K562 (cell line): ENCODE measurements at regions not wholly inside any gene's neighbourhood (a gene's known extent, or its start where the extent isn't known, plus 50 kb on each side); places are given as distances from the start of the nearest gene placed in this dataset.

Source experiments
- ATAC-seq: fragments of 200-7000 bp; cut with Tn5 transposase; 3 replicates; pipeline ENCODE4 v1.9.1; 2020; ENCODE audit warnings: moderate library complexity
- BruUV-seq: library from RNA; stranded (reverse); fragments of 400-500 nt; replicated peaks from 2 replicates; lab custom pipeline; 2021; lab: Mats Ljungman, UMichigan
- CTCF ChIA-PET: fragments of 300-600 bp; formaldehyde crosslinking; extraction: SDS; loops from one replicate; lab custom pipeline; 2021; ENCODE audit warnings: low intra/inter-chr PET ratio; lab: Yijun Ruan, JAX
- POLR2A ChIA-PET: fragments of 300-600, 350-650 bp; sonication (Branson Sonifier 250); formaldehyde crosslinking; extraction: SDS; loops from one replicate; lab custom pipeline; 2021; ENCODE audit warnings: antibody characterized with exemption, inconsistent platforms; lab: Yijun Ruan, JAX
- DNase-seq, 4 experiments: peaks; one replicate each; pipeline versions ENCODE4 v3.0.0 to v3.0.0-alpha.2; 2011 to 2018; ENCODE audit warnings: low spot score in 3 of 4, mixed read lengths in 3 of 4; ENCODE audit errors: extremely low read depth in 1 of 4
- FAIRE-seq: peaks from 2 replicates; lab custom pipeline; 2011; peaks lifted over from hg19 to GRCh38; lab: Jason Lieb, UNC
- H2AFZ ChIP-seq: 2 replicates; pipeline ENCODE4 v1.6.0; 2011; ENCODE audit warnings: low read depth, low read length, control low read depth, inconsistent platforms
- H3K27ac ChIP-seq: fragments of 200-600 bp; 3 replicates; pipeline ENCODE4 v1.8.0; 2011; ENCODE audit warnings: low read depth, mild to moderate bottlenecking, control low read depth, inconsistent platforms, low read length, moderate library complexity, mixed read lengths; ENCODE audit errors: extremely low read depth
- H3K27me3 ChIP-seq, 2 experiments: fragments of 300-600 bp in 1 of 2; 2 replicates in 1 of 2; 3 replicates in 1 of 2; pipeline versions ENCODE4 v1.6.0 to v1.8.0; 2011; ENCODE audit warnings: inconsistent platforms in 2 of 2, low read length in 2 of 2, mild to moderate bottlenecking in 1 of 2, mixed read lengths in 1 of 2, moderate library complexity in 1 of 2; ENCODE audit not compliant: control insufficient read depth in 2 of 2, insufficient read depth in 2 of 2
- H3K36me3 ChIP-seq: fragments of 300-600 bp; 3 replicates; pipeline ENCODE4 v1.8.0; 2011; ENCODE audit warnings: mild to moderate bottlenecking, low read length, inconsistent platforms; ENCODE audit not compliant: control insufficient read depth, insufficient read depth
- H3K4me1 ChIP-seq, 2 experiments: fragments of 200-600 bp in 1 of 2; replicated peaks in 1 of 2; 2 replicates in 1 of 2; 3 replicates in 1 of 2; pipeline versions ENCODE4 v1.5.1 to v1.8.0; 2011; ENCODE audit warnings: inconsistent platforms in 2 of 2, low read length in 2 of 2, mild to moderate bottlenecking in 1 of 2, mixed read lengths in 1 of 2, moderate library complexity in 1 of 2; ENCODE audit not compliant: control insufficient read depth in 2 of 2, insufficient read depth in 2 of 2
- H3K4me2 ChIP-seq: 2 replicates; pipeline ENCODE4 v1.6.1; 2011; ENCODE audit warnings: low read length, control low read depth, inconsistent platforms, mixed read lengths; ENCODE audit not compliant: insufficient read depth
- H3K4me3 ChIP-seq: fragments of 200-600 bp; sonication (generic), shearing (Covaris generic); 2 replicates; pipeline ENCODE4 v1.5.1; 2016; ENCODE audit warnings: control low read depth, inconsistent platforms
- H3K79me2 ChIP-seq: fragments of 200-600 bp; 3 replicates; pipeline ENCODE4 v1.8.0; 2011; ENCODE audit warnings: low read length, inconsistent platforms; ENCODE audit not compliant: control insufficient read depth, insufficient read depth
- H3K9ac ChIP-seq, 2 experiments: 2 replicates each; pipeline versions ENCODE4 v1.6.0 to v1.6.1; 2011; ENCODE audit warnings: low read depth in 2 of 2, low read length in 2 of 2, control low read depth in 1 of 2, inconsistent platforms in 1 of 2, mild to moderate bottlenecking in 1 of 2, mixed read lengths in 1 of 2; ENCODE audit not compliant: insufficient read depth in 1 of 2
- H3K9me1 ChIP-seq: one replicate; pipeline ENCODE4 v1.6.0; 2011; ENCODE audit warnings: inconsistent platforms, mild to moderate bottlenecking, low read length, moderate library complexity; ENCODE audit not compliant: control insufficient read depth, insufficient read depth
- H3K9me3 ChIP-seq: replicated peaks from 2 replicates; pipeline ENCODE4 v1.5.1; 2011; ENCODE audit warnings: low read depth, low read length, inconsistent platforms; ENCODE audit not compliant: control insufficient read depth, insufficient read depth
- H4K20me1 ChIP-seq: replicated peaks from 2 replicates; pipeline ENCODE4 v1.6.1; 2011; ENCODE audit warnings: low read length, inconsistent platforms, mixed read lengths; ENCODE audit not compliant: control insufficient read depth, insufficient read depth
- CXXC5 ChIP-seq: fragments of 250-450 bp; sonication (Bioruptor Pico); IDR thresholded peaks from 2 replicates; pipeline ENCODE4 v1.8.0; 2022; ENCODE audit warnings: inconsistent platforms, mild to moderate bottlenecking, moderate library complexity
- ELK3 ChIP-seq: fragments of 450-650 bp; formaldehyde crosslinking; IDR thresholded peaks from 2 replicates; pipeline ENCODE4 v1.4.0; 2020; ENCODE audit warnings: mild to moderate bottlenecking
- ETV6 ChIP-seq, 3 experiments: fragments of 150-350 bp in 1 of 3; sonication (generic) in 1 of 3; formaldehyde crosslinking in 1 of 3; IDR thresholded peaks; 2 replicates each; pipeline versions ENCODE4 v1.6.1 to v1.8.0; 2014 to 2022; ENCODE audit warnings: borderline replicate concordance in 2 of 3, low read depth in 2 of 3, antibody characterized with exemption in 1 of 3, low read length in 1 of 3, mild to moderate bottlenecking in 1 of 3, missing genetic modification reagents in 1 of 3
- FOXM1 ChIP-seq, 2 experiments: fragments of 450-650 bp in 1 of 2; sonication (generic) in 1 of 2; formaldehyde crosslinking in 1 of 2; IDR thresholded peaks; 2 replicates each; pipeline versions ENCODE4 v1.6.1 to v1.9.0; 2017 to 2022; ENCODE audit warnings: low read depth in 2 of 2, mild to moderate bottlenecking in 2 of 2, missing genetic modification reagents in 1 of 2, moderate library complexity in 1 of 2
- KAT7 ChIP-seq: sonication (generic); formaldehyde crosslinking; IDR thresholded peaks from 2 replicates; pipeline ENCODE4 v1.8.0; 2022; ENCODE audit warnings: missing genetic modification reagents, mild to moderate bottlenecking, borderline replicate concordance
- MTA1 ChIP-seq: fragments of 450-650 bp; IDR thresholded peaks from 2 replicates; pipeline ENCODE4 v1.6.1; 2017; ENCODE audit warnings: borderline replicate concordance
- POLR2A ChIP-seq: fragments of 450-650 bp; conservative IDR thresholded peaks from 2 replicates; pipeline ENCODE4 v1.6.1; 2016
- POLR2B ChIP-seq: fragments of 450-650 bp; IDR thresholded peaks from 2 replicates; pipeline ENCODE4 v1.6.1; 2018; ENCODE audit warnings: low read depth; ENCODE audit not compliant: partially characterized antibody
- PRPF4 ChIP-seq: fragments of 200-400 bp; formaldehyde crosslinking; IDR thresholded peaks from one replicate; pipeline ENCODE4 v1.6.1; 2017; ENCODE audit warnings: low read length, low read depth, mild to moderate bottlenecking; ENCODE audit not compliant: insufficient read depth, poor library complexity, severe bottlenecking
- ZNF12 ChIP-seq: sonication (generic); formaldehyde crosslinking; IDR thresholded peaks from 2 replicates; pipeline ENCODE4 v1.4.0; 2020; ENCODE audit warnings: mild to moderate bottlenecking, missing genetic modification reagents
- ZNF584 ChIP-seq: fragments of 200-800 bp; sonication (Bioruptor generic); IDR thresholded peaks from 2 replicates; pipeline ENCODE4 v1.6.1; 2016; ENCODE audit warnings: low read depth, mild to moderate bottlenecking, missing genetic modification characterization, missing compliant biosample characterization
- WGBS: fragments of 100-300 bp; shearing (Covaris generic); methylation state at CpG from one replicate; pipeline ENCODE4 v1.1.6; 2016; ENCODE audit warnings: low coverage, mixed read lengths; ENCODE audit not compliant: insufficient coverage; ENCODE audit errors: missing lambda C conversion rate; 5-methylcytosine and 5-hydroxymethylcytosine counted together
- in situ Hi-C: fragments of 300-500 bp; cut with MboI; formaldehyde crosslinking; loops from 4 replicates; pipeline ENCODE4 v1.15.0; 2018; ENCODE audit warnings: inconsistent platforms, mixed read lengths
- intact Hi-C: fragments of 100-400 bp; cut with micrococcal nuclease; formaldehyde crosslinking; loops from 2 replicates; pipeline ENCODE4 v1.14.2; 2022

GRCh38 chr10:42953684-42954674 lies 122.9 kb upstream of the RET start:
- Histone ChIP-seq H3K79me2 (no peaks in the 10 kb centered on the region), H3K27me3 (peaks cover 7 to 27% of the 10 kb centered on the region in 2 experiments), H3K4me1 (peaks cover 0 to 13% of the 10 kb centered on the region in 2 experiments; a peak in 2 of 5 replicates), H4K20me1 (no peaks in the 10 kb centered on the region), H2AFZ (no peak overlapping the region), H3K4me2 (no peak overlapping the region), H3K4me3 (no peak overlapping the region), H3K36me3 (no peaks in the 10 kb centered on the region), H3K27ac (no peak overlapping the region), H3K9me1 (no peaks in the 10 kb centered on the region), H3K9me3 (no peaks in the 10 kb centered on the region), H3K9ac (no peak overlapping the region)
- TF ChIP-seq FOXM1 (IDR thresholded peaks at IDR 0.05; ENCODE audit: low read depth) (no peak), FOXM1 (CRISPR knock-in tag; IDR thresholded peaks at IDR 0.05; ENCODE audit: low read depth) (no peak)
- ATAC-seq (no peak), DNase-seq (no peak), FAIRE-seq (no peak)
- no TSS peak for BruUV-seq
- intact Hi-C loops (no loop called here), in situ Hi-C loops (no loop called here)
- POLR2A ChIA-PET, result interaction anchor here (2.2 kb wide), 1 partner anchor 19 kb away, joined by 8 read pairs; no protein-coding TSS in a partner anchor
- WGBS, result 2% methylated on average over 20 of the region's 20 CpGs
- CTCF ChIA-PET, result no interaction called here

GRCh38 chr10:42954766-42955492 lies 121.9 kb upstream of the RET start:
- in situ Hi-C loops, result no loop called here
- ATAC-seq (no peak), FAIRE-seq (no peak), DNase-seq (no peak)
- intact Hi-C loops, result no loop called here
- Histone ChIP-seq H4K20me1 (no peaks in the 10 kb centered on the region), H3K27me3 (peaks cover 7 to 27% of the 10 kb centered on the region in 2 experiments), H3K4me2 (no peak overlapping the region), H3K36me3 (no peaks in the 10 kb centered on the region), H3K9me1 (no peaks in the 10 kb centered on the region), H3K4me1 (peaks cover 0 to 13% of the 10 kb centered on the region in 2 experiments; a peak in 2 of 5 replicates), H3K9me3 (no peaks in the 10 kb centered on the region), H3K4me3 (no peak overlapping the region), H2AFZ (no peak overlapping the region), H3K79me2 (no peaks in the 10 kb centered on the region), H3K27ac (no peak overlapping the region), H3K9ac (no peak overlapping the region)
- no TSS peak for BruUV-seq
- 0% methylated on average over 4 of the region's 4 CpGs for WGBS
- ChIA-PET POLR2A (no interaction called here), CTCF (no interaction called here)
- TF ChIP-seq MTA1, result no peak
- TF ChIP-seq ZNF12 (CRISPR knock-in tag), result no peak
- no peak for TF ChIP-seq ELK3
- no peak for TF ChIP-seq PRPF4
- no peak for TF ChIP-seq ETV6 (IDR thresholded peaks at IDR 0.05; ENCODE audit: borderline replicate concordance in 1 of 2, low read depth in 2 of 2, low read length in 1 of 2)
- TF ChIP-seq ETV6 (CRISPR knock-in tag; IDR thresholded peaks at IDR 0.05; ENCODE audit: borderline replicate concordance), result no peak
- no peak for TF ChIP-seq CXXC5 (CRISPR knock-in tag)
- no peak for TF ChIP-seq ZNF584 (CRISPR knock-in tag)
- no peak for TF ChIP-seq KAT7
- TF ChIP-seq POLR2A, result no peak
- TF ChIP-seq POLR2B, result no peak
